GM18502 (cell line): ENCODE measurements at regions not wholly inside any gene's neighbourhood (a gene's known extent, or its start where the extent isn't known, plus 50 kb on each side); places are given as distances from the start of the nearest gene placed in this dataset.

Source experiments
- ATAC-seq: cut with Tn5 transposase; IDR thresholded peaks from one replicate; pipeline ENCODE4 v1.9.1; 2021; ENCODE audit warnings: mild to moderate bottlenecking; ENCODE audit not compliant: unreplicated experiment, poor library complexity

- no peak for ATAC-seq
Measured at GRCh38 chr12:46503637-46504175, 131.1 kb upstream of the SLC38A2 start.

- ATAC-seq, result no peak
Measured at GRCh38 chr12:46500673-46501072, 128.1 kb upstream of the SLC38A2 start.

GRCh38 chr12:46499901-46500300, 127.3 kb upstream of the SLC38A2 start:
- peak; percentile 86 for ATAC-seq

- no peak for ATAC-seq
Measured at GRCh38 chr12:46499226-46499625, 126.7 kb upstream of the SLC38A2 start.

- ATAC-seq, result no peak
Measured at GRCh38 chr12:46497739-46498138, 125.2 kb upstream of the SLC38A2 start.

- ATAC-seq, result no peak
Measured at GRCh38 chr12:46494424-46494823, 121.9 kb upstream of the SLC38A2 start.

GRCh38 chr12:46493834-46494181, 121.2 kb upstream of the SLC38A2 start:
- ATAC-seq, result no peak

- ATAC-seq, result no peak
Measured at GRCh38 chr12:46493150-46493833, 120.7 kb upstream of the SLC38A2 start.

- ATAC-seq, result no peak
Measured at GRCh38 chr12:46492471-46493085, 120.0 kb upstream of the SLC38A2 start.

- no peak for ATAC-seq
Measured at GRCh38 chr12:46491548-46491947, 119.0 kb upstream of the SLC38A2 start.

GRCh38 chr12:46490635-46491034, 118.1 kb upstream of the SLC38A2 start:
- ATAC-seq, result no peak

- ATAC-seq, result no peak
Measured at GRCh38 chr12:46489951-46490388, 117.4 kb upstream of the SLC38A2 start.

GRCh38 chr12:46487567-46488131, 115.1 kb upstream of the SLC38A2 start:
- peak; percentile 55 for ATAC-seq

- ATAC-seq, result no peak
Measured at GRCh38 chr12:46486588-46486987, 114.0 kb upstream of the SLC38A2 start.

GRCh38 chr12:46485853-46486252, 113.3 kb upstream of the SLC38A2 start:
- ATAC-seq, result no peak

GRCh38 chr12:46484396-46485061, 112.0 kb upstream of the SLC38A2 start:
- ATAC-seq, result no peak

GRCh38 chr12:46483572-46484395, 111.2 kb upstream of the SLC38A2 start:
- ATAC-seq, result no peak

GRCh38 chr12:46480724-46481123, 108.2 kb upstream of the SLC38A2 start:
- no peak for ATAC-seq

- ATAC-seq, result no peak
Measured at GRCh38 chr12:46480316-46480715, 107.7 kb upstream of the SLC38A2 start.

- no peak for ATAC-seq
Measured at GRCh38 chr12:46478123-46478522, 105.5 kb upstream of the SLC38A2 start.
